HFFc6 (cell line): ENCODE measurements at regions not wholly inside any gene's neighbourhood (a gene's known extent, or its start where the extent isn't known, plus 50 kb on each side); places are given as distances from the start of the nearest gene placed in this dataset.

Experiments used
- DNase-seq: peaks from one replicate; pipeline ENCODE4 v3.0.0-alpha.2; 2018
- H3K27ac Mint-ChIP-seq: 2 replicates; pipeline ENCODE4 v1.8.0; 2020; ENCODE audit warnings: mild to moderate bottlenecking, mixed read lengths
- H3K27me3 Mint-ChIP-seq: 2 replicates; pipeline ENCODE4 v1.8.0; 2021; ENCODE audit warnings: mild to moderate bottlenecking, moderate library complexity, mixed read lengths; ENCODE audit not compliant: insufficient read depth
- H3K36me3 Mint-ChIP-seq: 2 replicates; pipeline ENCODE4 v1.8.0; 2021; ENCODE audit warnings: low read depth, mixed read lengths
- H3K4me1 Mint-ChIP-seq: 2 replicates; pipeline ENCODE4 v1.8.0; 2020; ENCODE audit warnings: low read depth, mixed read lengths
- H3K4me3 Mint-ChIP-seq: 2 replicates; pipeline ENCODE4 v1.8.0; 2020; ENCODE audit warnings: mild to moderate bottlenecking, moderate library complexity, mixed read lengths
- H3K9me3 Mint-ChIP-seq: 2 replicates; pipeline ENCODE4 v1.8.0; 2020; ENCODE audit warnings: mild to moderate bottlenecking, mixed read lengths
- TF ChIP-seq, protein P1 (sequence below): fragments of 200-600 bp; sonication (generic); IDR thresholded peaks from 2 replicates; pipeline ENCODE4 v1.5.0; 2021; ENCODE audit warnings: antibody characterized with exemption, mild to moderate bottlenecking

DNA sequence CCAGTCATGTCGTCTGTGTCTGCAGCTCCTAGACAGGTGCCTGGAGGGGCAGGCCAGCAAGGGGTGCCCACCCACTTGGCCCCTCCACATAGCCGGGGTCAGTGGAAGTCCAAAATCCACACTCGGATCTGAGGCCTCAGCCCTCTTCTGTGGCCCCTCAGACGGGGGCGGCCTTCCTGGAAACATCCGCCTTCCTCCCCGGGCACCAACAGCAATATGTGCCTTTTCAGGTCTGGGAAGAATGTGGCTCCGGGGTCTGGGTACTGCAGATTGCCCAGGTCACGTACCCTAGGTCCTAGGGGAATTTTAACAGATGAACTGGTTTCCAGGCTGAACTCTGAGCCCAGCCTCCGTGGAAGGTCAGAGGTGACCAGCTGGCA is 208.6 kb downstream of the CTTN start:
- Mint-ChIP-seq H3K27me3 (peaks cover 6% of the 10 kb centered on the region), H3K36me3 (no peaks in the 10 kb centered on the region), H3K4me1 (no peaks in the 10 kb centered on the region), H3K9me3 (peaks cover 7% of the 10 kb centered on the region; the same call in 1 of the 2 replicates), H3K27ac (no peak overlapping the region), H3K4me3 (no peak overlapping the region)
- TF ChIP-seq, protein P1, sequence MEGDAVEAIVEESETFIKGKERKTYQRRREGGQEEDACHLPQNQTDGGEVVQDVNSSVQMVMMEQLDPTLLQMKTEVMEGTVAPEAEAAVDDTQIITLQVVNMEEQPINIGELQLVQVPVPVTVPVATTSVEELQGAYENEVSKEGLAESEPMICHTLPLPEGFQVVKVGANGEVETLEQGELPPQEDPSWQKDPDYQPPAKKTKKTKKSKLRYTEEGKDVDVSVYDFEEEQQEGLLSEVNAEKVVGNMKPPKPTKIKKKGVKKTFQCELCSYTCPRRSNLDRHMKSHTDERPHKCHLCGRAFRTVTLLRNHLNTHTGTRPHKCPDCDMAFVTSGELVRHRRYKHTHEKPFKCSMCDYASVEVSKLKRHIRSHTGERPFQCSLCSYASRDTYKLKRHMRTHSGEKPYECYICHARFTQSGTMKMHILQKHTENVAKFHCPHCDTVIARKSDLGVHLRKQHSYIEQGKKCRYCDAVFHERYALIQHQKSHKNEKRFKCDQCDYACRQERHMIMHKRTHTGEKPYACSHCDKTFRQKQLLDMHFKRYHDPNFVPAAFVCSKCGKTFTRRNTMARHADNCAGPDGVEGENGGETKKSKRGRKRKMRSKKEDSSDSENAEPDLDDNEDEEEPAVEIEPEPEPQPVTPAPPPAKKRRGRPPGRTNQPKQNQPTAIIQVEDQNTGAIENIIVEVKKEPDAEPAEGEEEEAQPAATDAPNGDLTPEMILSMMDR, result no peak
- no peak for DNase-seq

DNA sequence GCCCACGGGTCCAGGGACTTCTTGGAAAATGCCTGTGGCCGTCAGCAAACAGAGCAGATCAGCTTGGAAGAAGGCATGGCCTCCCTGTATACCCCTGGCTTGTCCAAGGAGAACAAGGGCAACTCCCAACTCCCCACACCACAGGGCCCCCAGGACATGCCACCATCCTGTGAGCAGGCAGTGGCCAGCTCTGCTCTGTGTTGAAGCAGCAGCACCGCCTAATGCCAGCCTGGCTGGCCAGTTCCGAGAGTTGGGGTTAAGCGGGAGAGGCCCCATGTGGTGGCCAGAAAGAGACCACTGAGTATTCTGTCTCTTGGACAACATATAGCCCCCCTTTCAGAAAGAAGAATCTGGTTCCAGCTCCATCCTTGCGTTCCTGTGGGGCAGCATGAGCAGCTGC is 209.2 kb downstream of the CTTN start:
- Mint-ChIP-seq H3K27me3 (peaks cover 5% of the 10 kb centered on the region), H3K27ac (no peak overlapping the region), H3K4me3 (no peak overlapping the region), H3K9me3 (peaks cover 9% of the 10 kb centered on the region), H3K36me3 (no peaks in the 10 kb centered on the region), H3K4me1 (no peaks in the 10 kb centered on the region)
- TF ChIP-seq, protein P1, result no peak
- no peak for DNase-seq

DNA sequence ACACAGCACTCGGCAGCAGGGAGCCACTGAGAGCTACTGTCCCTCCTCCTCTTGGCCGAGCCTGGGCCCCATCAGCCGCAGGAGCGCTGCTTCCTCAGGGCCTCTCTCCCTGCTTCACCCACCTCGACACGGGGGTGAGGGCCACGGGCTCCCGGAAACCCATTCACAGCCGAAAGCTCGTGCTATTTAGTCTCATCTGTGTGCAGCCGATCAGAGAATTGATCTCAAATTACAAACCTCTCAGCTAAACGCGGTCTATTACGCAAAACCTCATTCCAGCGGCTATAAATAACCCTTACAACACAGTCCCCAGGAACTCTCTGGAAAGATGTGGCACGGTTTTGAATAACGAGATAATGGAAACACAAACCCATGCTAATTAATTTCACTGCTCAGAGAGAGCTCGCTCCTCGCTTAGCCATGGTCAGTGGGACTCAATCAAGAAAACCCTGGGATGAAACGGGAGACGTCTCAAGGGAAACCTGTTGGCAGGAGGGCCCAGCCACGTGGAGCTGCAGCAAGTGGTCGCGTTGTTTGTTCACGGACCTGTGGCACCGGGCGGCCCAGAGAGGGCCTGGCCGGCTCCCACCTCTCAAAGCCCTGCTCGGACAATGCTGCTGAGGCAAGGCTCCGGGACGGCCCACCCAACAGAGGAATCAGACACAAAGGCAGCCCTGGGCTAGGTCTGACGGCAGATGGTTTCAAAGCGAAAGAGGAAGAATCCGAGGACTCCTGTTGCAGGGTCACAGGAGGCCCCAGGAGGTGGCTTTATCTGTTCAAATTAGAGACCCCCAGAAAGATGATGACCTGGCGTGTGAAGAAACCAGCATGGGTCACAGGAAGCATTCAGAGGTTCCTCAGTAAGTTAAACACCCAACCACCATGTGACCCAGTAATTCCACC is 210.5 kb downstream of the CTTN start:
- H3K4me3 Mint-ChIP-seq, result no peak overlapping the region
- peaks cover 5% of the 10 kb centered on the region for H3K27me3 Mint-ChIP-seq
- TF ChIP-seq, protein P1, result no peak
- no peak overlapping the region for H3K27ac Mint-ChIP-seq
- DNase-seq, result no peak
- H3K4me1 Mint-ChIP-seq, result no peaks in the 10 kb centered on the region
- H3K36me3 Mint-ChIP-seq, result no peaks in the 10 kb centered on the region
- peaks cover 19% of the 10 kb centered on the region for H3K9me3 Mint-ChIP-seq

DNA sequence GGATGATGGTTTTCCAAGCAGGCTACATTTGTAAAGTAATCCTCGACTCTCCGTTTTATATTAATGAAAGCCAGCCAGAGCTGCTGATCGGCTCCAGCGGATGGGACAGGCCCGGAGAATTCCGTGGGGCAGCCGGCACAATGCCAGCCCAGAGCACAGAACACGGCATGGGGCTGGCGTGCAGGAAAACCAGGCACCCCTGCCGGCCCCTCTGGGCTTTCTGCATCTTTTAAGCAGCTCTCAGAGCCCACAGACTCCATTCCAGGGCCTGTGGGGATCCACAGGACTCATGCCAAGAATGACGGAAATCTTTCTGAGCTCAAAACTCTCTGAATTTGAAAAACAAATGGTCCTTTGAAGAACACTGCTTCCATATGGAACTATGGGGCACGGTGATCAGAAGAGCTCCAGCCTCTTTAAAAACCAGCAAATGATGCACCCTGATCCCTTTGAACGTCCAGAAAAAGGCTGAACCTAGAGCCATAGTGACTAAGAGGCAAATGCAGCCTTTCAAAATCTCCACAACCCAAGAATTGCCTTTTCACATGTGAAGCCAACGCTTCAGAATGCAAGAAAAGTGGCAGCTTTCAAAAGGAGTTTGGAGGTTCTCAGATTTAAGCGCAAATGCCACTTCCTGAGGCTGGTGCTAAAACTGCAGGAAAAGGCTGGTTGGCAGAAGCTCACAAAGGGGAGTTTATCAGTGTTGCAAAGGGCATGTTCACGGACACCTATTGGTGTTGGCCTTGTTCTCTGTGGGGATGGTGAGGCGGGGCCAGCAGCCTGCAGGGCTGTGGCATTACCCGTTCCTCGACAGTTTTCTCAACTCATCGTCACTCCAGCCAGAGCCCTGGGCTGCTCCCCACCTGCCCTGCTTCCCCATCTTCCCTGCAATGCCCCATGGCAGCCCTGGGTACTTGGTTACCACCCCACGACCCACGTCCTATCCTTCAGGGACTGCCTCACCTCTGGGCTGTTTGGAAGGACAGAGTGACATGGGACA is 212.5 kb downstream of the CTTN start:
- no peaks in the 10 kb centered on the region for H3K4me1 Mint-ChIP-seq
- H3K4me3 Mint-ChIP-seq, result no peak overlapping the region
- DNase-seq, result no peak
- no peak overlapping the region for H3K27ac Mint-ChIP-seq
- peaks cover 9% of the 10 kb centered on the region for H3K27me3 Mint-ChIP-seq
- H3K36me3 Mint-ChIP-seq, result peaks cover 5% of the 10 kb centered on the region; the same call in 1 of the 2 replicates
- peaks cover 35% of the 10 kb centered on the region for H3K9me3 Mint-ChIP-seq
- TF ChIP-seq, protein P1, result no peak

DNA sequence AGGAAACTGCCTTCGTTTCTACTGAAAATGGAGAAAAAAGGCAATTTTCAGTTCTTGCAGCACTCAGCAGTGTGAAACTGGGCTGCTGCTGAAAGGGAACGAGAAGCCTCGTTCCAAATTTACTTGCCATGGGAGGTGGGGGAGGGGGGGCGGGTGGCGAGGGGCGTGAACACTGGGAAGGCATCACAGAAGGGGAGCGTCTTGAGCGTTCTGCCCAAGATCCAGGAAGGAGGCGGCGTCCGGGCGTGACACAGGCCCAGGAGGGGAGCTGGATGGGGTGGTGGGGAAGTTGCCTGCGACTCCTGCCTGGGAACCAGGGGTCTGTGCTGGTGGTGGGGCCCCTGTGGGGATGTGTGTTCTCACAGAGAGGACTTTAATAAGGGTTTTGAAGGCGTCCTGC is 213.5 kb downstream of the CTTN start:
- Mint-ChIP-seq H3K27me3 (peaks cover 9% of the 10 kb centered on the region), H3K27ac (no peak overlapping the region), H3K36me3 (peaks cover 5% of the 10 kb centered on the region; the same call in 1 of the 2 replicates), H3K4me3 (no peak overlapping the region), H3K4me1 (no peaks in the 10 kb centered on the region), H3K9me3 (peaks cover 40% of the 10 kb centered on the region)
- DNase-seq, result no peak
- TF ChIP-seq, protein P1, result no peak
